Spleen (tissue), 11 donors: ENCODE measurements at regions not wholly inside any gene's neighbourhood (a gene's known extent, or its start where the extent isn't known, plus 50 kb on each side); places are given as distances from the start of the nearest gene placed in this dataset.

ENCODE experiments used
- DNase-seq: peaks from one replicate; pipeline ENCODE4 v3.0.0-alpha.2; 2020
- H3K27ac ChIP-seq, 8 donors: fragments of 200-600 bp; sonication (generic) in 7 of 8; 1 replicate in 4 of 8; 2 replicates in 4 of 8; pipeline versions ENCODE4 v1.5.0 to v1.8.0; 2016 to 2021; ENCODE audit warnings: inconsistent platforms in 4 of 8, mild to moderate bottlenecking in 4 of 8, moderate library complexity in 1 of 8
- H3K27me3 ChIP-seq, 7 donors: fragments of 200-600 bp; sonication (generic) in 6 of 7; replicated peaks in 1 of 7; 1 replicate in 4 of 7; 2 replicates in 3 of 7; pipeline versions ENCODE4 v1.5.0 to v1.8.0; 2016 to 2021; ENCODE audit warnings: inconsistent platforms in 3 of 7, mild to moderate bottlenecking in 1 of 7
- H3K36me3 ChIP-seq, 6 donors: fragments of 200-600 bp; sonication (generic) in 5 of 6; 1 replicate in 4 of 6; 2 replicates in 2 of 6; pipeline versions ENCODE4 v1.5.0 to v1.8.0; 2016 to 2021; ENCODE audit warnings: inconsistent platforms in 2 of 6
- H3K4me1 ChIP-seq, 6 donors: fragments of 200-600 bp; sonication (generic) in 5 of 6; 1 replicate in 3 of 6; 2 replicates in 3 of 6; pipeline versions ENCODE4 v1.5.0 to v1.8.0; 2016 to 2021; ENCODE audit warnings: inconsistent platforms in 3 of 6
- H3K4me3 ChIP-seq, 8 donors: fragments of 200-600 bp; sonication (generic) in 7 of 8; 1 replicate in 4 of 8; 2 replicates in 4 of 8; pipeline versions ENCODE4 v1.5.0 to v1.8.0; 2016 to 2021; ENCODE audit warnings: inconsistent platforms in 4 of 8, mild to moderate bottlenecking in 4 of 8, moderate library complexity in 2 of 8
- H3K9me3 ChIP-seq, 8 donors: fragments of 200-600 bp; sonication (generic) in 7 of 8; 1 replicate in 4 of 8; 2 replicates in 4 of 8; pipeline versions ENCODE4 v1.5.0 to v1.8.0; 2016 to 2021; ENCODE audit warnings: inconsistent platforms in 4 of 8
- POLR2A ChIP-seq, 3 donors: fragments of 450-650 bp; IDR thresholded peaks; one replicate each; pipeline ENCODE4 v1.5.1; 2017; ENCODE audit warnings: antibody characterized with exemption in 3 of 3, mild to moderate bottlenecking in 1 of 3
- POLR2AphosphoS5 ChIP-seq, 3 donors: sonication (generic); formaldehyde crosslinking; IDR thresholded peaks; one replicate each; pipeline ENCODE4 v1.5.1; 2017; ENCODE audit warnings: antibody characterized with exemption in 3 of 3
- WGBS, 5 donors: extraction: QIAGEN DNeasy Blood & Tissue Kit in 3 of 5; methylation state at CpG; one replicate each; pipeline versions ENCODE4 v1.1.5 to v1.1.7; 2013 to 2018; 5-methylcytosine and 5-hydroxymethylcytosine counted together
- intact Hi-C: fragments of 100-400 bp; cut with DNase I; formaldehyde crosslinking; loops from one replicate; pipeline ENCODE4 v1.15.0; 2023; ENCODE audit warnings: low total_unique reads
- TF ChIP-seq, protein P1 (sequence below), 11 experiments: fragments of 200-600 bp in 7 of 11; fragments of 450-650 bp in 4 of 11; sonication (generic) in 4 of 11; IDR thresholded peaks in 8 of 11; conservative IDR thresholded peaks in 3 of 11; 1 replicate in 7 of 11; 2 replicates in 4 of 11; pipeline versions ENCODE4 v1.4.0 to v1.8.0; 2016 to 2021; ENCODE audit warnings: antibody characterized with exemption in 11 of 11, inconsistent platforms in 4 of 11, mild to moderate bottlenecking in 1 of 11
- donor health status: healthy with polysubstance abuse.
- donor health status: DM: no; HTN: no; CAD: no; lungs with moderate emphysema.
- donor health status: DM: no; HTN: no; CAD: no.
- donor health status: Bipolar disorder and iron deficiency.
- donor health status: healthy.
- donor health status: DM: no; HTN: no; CAD: no.
- donor health status: DM: yes; HTN: yes; CAD: no.

GRCh38 chr2:14270036-14270582, 362.4 kb upstream of the LRATD1 start:
- 82 to 91% (median 82%) methylated on average over 5 of the region's 5 CpGs for WGBS, 5 donors
- TF ChIP-seq, protein P1, sequence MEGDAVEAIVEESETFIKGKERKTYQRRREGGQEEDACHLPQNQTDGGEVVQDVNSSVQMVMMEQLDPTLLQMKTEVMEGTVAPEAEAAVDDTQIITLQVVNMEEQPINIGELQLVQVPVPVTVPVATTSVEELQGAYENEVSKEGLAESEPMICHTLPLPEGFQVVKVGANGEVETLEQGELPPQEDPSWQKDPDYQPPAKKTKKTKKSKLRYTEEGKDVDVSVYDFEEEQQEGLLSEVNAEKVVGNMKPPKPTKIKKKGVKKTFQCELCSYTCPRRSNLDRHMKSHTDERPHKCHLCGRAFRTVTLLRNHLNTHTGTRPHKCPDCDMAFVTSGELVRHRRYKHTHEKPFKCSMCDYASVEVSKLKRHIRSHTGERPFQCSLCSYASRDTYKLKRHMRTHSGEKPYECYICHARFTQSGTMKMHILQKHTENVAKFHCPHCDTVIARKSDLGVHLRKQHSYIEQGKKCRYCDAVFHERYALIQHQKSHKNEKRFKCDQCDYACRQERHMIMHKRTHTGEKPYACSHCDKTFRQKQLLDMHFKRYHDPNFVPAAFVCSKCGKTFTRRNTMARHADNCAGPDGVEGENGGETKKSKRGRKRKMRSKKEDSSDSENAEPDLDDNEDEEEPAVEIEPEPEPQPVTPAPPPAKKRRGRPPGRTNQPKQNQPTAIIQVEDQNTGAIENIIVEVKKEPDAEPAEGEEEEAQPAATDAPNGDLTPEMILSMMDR (IDR thresholded peaks at IDR 0.05 in 8 of 11, conservative IDR thresholded peaks at IDR 0.05 in 3 of 11), result no peak
- no peak for TF ChIP-seq POLR2A (IDR thresholded peaks at IDR 0.05)
- TF ChIP-seq POLR2AphosphoS5 (IDR thresholded peaks at IDR 0.05), result no peak
- H3K36me3 ChIP-seq, result no peaks in the 10 kb centered on the region
- intact Hi-C loops, result no loop called here
- no peak overlapping the region for H3K4me3 ChIP-seq
- H3K4me1 ChIP-seq, result no peaks in the 10 kb centered on the region
- no peaks in the 10 kb centered on the region for H3K27me3 ChIP-seq
- peaks cover 0 to 14% (median 0%) of the 10 kb centered on the region in 8 donors for H3K9me3 ChIP-seq
- no peak for DNase-seq
- no peak overlapping the region for H3K27ac ChIP-seq

DNA sequence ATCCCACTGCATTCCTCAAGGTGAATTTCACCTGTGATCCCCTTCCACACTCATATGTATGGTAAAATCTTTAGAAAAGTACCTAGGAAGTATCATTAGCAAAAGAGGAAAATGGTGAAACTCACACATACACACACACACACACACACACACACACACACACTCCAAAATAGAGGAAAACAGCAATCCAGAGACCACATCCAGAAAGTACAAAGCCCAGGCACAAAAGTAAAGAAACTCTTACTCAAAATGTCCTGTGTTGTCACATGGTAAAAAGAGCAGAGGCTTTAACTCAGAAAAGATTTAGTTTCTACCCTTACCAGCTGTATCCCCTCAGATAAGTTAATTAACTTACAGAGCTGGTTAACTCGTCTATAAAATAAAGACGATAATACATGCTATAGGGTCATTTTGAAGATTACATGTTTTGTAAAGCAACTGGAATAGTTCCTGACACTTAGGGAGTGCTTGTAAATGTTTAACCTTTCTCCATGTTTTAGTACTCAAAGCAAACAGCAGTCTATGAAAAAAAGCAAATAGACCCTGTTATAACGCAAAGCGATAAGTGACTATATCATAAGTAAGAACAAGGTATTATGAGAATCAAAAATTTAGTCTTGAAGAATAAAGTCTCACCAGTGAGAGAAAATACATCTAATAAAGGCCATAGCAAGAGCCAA, 360.0 kb upstream of the LRATD1 start:
- WGBS, 5 donors, result 65 to 80% (median 75%) methylated on average over 4 of the region's 4 CpGs
- intact Hi-C loops, result no loop called here
- DNase-seq, result no peak

GRCh38 chr2:14273650-14274049, 358.9 kb upstream of the LRATD1 start:
- Histone ChIP-seq H3K9me3 (peaks cover 0 to 29% (median 8%) of the 10 kb centered on the region in 8 donors), H3K27me3 (no peaks in the 10 kb centered on the region), H3K4me1 (no peaks in the 10 kb centered on the region), H3K27ac (no peak overlapping the region), H3K4me3 (no peak overlapping the region), H3K36me3 (no peaks in the 10 kb centered on the region)
- intact Hi-C loops, result no loop called here
- TF ChIP-seq, protein P1 (IDR thresholded peaks at IDR 0.05 in 8 of 11, conservative IDR thresholded peaks at IDR 0.05 in 3 of 11), result no peak
- TF ChIP-seq POLR2AphosphoS5 (IDR thresholded peaks at IDR 0.05), result no peak
- DNase-seq, result no peak
- WGBS, 5 donors, result 57 to 77% (median 67%) methylated on average over 1 of the region's 1 CpG

More for the DNA sequence above, 360.0 kb upstream of the LRATD1 start:
- Histone ChIP-seq H3K4me3 (no peak overlapping the region), H3K27me3 (no peaks in the 10 kb centered on the region), H3K4me1 (no peaks in the 10 kb centered on the region), H3K36me3 (no peaks in the 10 kb centered on the region), H3K9me3 (peaks cover 0 to 21% (median 3%) of the 10 kb centered on the region in 8 donors), H3K27ac (no peak overlapping the region)
- TF ChIP-seq POLR2AphosphoS5 (IDR thresholded peaks at IDR 0.05) (no peak), POLR2A (IDR thresholded peaks at IDR 0.05) (no peak)
- TF ChIP-seq, protein P1 (IDR thresholded peaks at IDR 0.05 in 8 of 11, conservative IDR thresholded peaks at IDR 0.05 in 3 of 11), result no peak

GRCh38 chr2:14284244-14284643, 348.3 kb upstream of the LRATD1 start:
- Histone ChIP-seq H3K9me3 (peaks cover 0 to 3% (median 0%) of the 10 kb centered on the region in 8 donors), H3K27ac (no peak overlapping the region), H3K36me3 (no peaks in the 10 kb centered on the region), H3K27me3 (no peaks in the 10 kb centered on the region), H3K4me1 (no peaks in the 10 kb centered on the region), H3K4me3 (no peak overlapping the region)
- TF ChIP-seq, protein P1 (IDR thresholded peaks at IDR 0.05 in 8 of 11, conservative IDR thresholded peaks at IDR 0.05 in 3 of 11), result no peak
- no peak for TF ChIP-seq POLR2AphosphoS5 (IDR thresholded peaks at IDR 0.05)
- no peak for TF ChIP-seq POLR2A (IDR thresholded peaks at IDR 0.05)
- no peak for DNase-seq
- intact Hi-C loops, result no loop called here
